DMS153 treated with DMSO at 0.1 percent for 48 hours (cell line): ENCODE measurements at regions not wholly inside any gene's neighbourhood (a gene's known extent, or its start where the extent isn't known, plus 50 kb on each side); places are given as distances from the start of the nearest gene placed in this dataset.
A peak's percentile ranks its signal among the peaks of the same experiment; 100 is the strongest.
"Not testable (repeated sequence)": the region's sequence is repeated elsewhere in the genome, so short reads cannot be mapped to it uniquely, and the experiment has no call there.

ENCODE experiments used
- DNase-seq: peaks from one replicate; lab custom pipeline; 2025; ENCODE audit not compliant: unreplicated experiment; lab: John Stamatoyannopoulos, UW

GRCh38 chr3:73225991-73226390 is 164.5 kb downstream of the EBLN2 start:
- DNase-seq = no peak

- no peak for DNase-seq
Measured at GRCh38 chr3:73228000-73228399, 166.5 kb downstream of the EBLN2 start.

GRCh38 chr3:73228437-73228836 is 167.0 kb downstream of the EBLN2 start:
- DNase-seq = no peak

GRCh38 chr3:73228959-73229358 is 167.5 kb downstream of the EBLN2 start:
- DNase-seq = no peak

GRCh38 chr3:73234354-73235014 is 173.0 kb downstream of the EBLN2 start:
- DNase-seq = no peak

- no peak for DNase-seq
Measured at GRCh38 chr3:73235768-73236167, 174.3 kb downstream of the EBLN2 start.

GRCh38 chr3:73236867-73237266 is 175.4 kb downstream of the EBLN2 start:
- DNase-seq = no peak

GRCh38 chr3:73243740-73244139 is 182.3 kb downstream of the EBLN2 start:
- no peak for DNase-seq

- DNase-seq = no peak
Measured at GRCh38 chr3:73245459-73245858, 184.0 kb downstream of the EBLN2 start.

GRCh38 chr3:73249047-73249446 is 187.6 kb downstream of the EBLN2 start:
- DNase-seq = no peak

- DNase-seq = no peak
Measured at GRCh38 chr3:73254062-73254461, 192.6 kb downstream of the EBLN2 start.

- peak; percentile 72 for DNase-seq
Measured at GRCh38 chr3:73255609-73256029, 194.2 kb downstream of the EBLN2 start.

GRCh38 chr3:73257186-73257585 is 195.7 kb downstream of the EBLN2 start:
- DNase-seq = no peak

GRCh38 chr3:73258057-73258456 is 196.6 kb downstream of the EBLN2 start:
- DNase-seq = no peak

- DNase-seq = no peak
Measured at GRCh38 chr3:73259291-73259690, 197.8 kb downstream of the EBLN2 start.

GRCh38 chr3:73259856-73260255 is 198.4 kb downstream of the EBLN2 start:
- no peak for DNase-seq

- not testable (repeated sequence) for DNase-seq
Measured at GRCh38 chr3:73266558-73266957, 205.1 kb downstream of the EBLN2 start.

- not testable (repeated sequence) for DNase-seq
Measured at GRCh38 chr3:73269126-73269525, 207.7 kb downstream of the EBLN2 start.

GRCh38 chr3:73270839-73271483 is 209.5 kb downstream of the EBLN2 start:
- no peak for DNase-seq

GRCh38 chr3:73273341-73273740 is 211.9 kb downstream of the EBLN2 start:
- no peak for DNase-seq

GRCh38 chr3:73280746-73281145 is 219.3 kb downstream of the EBLN2 start:
- no peak for DNase-seq

- no peak for DNase-seq
Measured at GRCh38 chr3:73284472-73284871, 223.0 kb downstream of the EBLN2 start.

GRCh38 chr3:73291541-73291940 is 230.1 kb downstream of the EBLN2 start:
- no peak for DNase-seq
